GM12892 (cell line): ENCODE measurements at regions not wholly inside any gene's neighbourhood (a gene's known extent, or its start where the extent isn't known, plus 50 kb on each side); places are given as distances from the start of the nearest gene placed in this dataset.

Experiments used
- POLR2A ChIP-seq: IDR thresholded peaks from 2 replicates; pipeline ENCODE4 v1.6.1; 2011; ENCODE audit warnings: low read depth, low read length, control low read depth
- TAF1 ChIP-seq: IDR thresholded peaks from 2 replicates; pipeline ENCODE4 v1.6.1; 2011; ENCODE audit warnings: low read depth, mild to moderate bottlenecking, control low read depth, low read length, borderline replicate concordance

GRCh38 chr2:128690431-128690830 lies 371.8 kb upstream of the HS6ST1 start:
- TF ChIP-seq POLR2A (no peak), TAF1 (no peak)
